Spleen (tissue), 11 donors: ENCODE measurements at regions not wholly inside any gene's neighbourhood (a gene's known extent, or its start where the extent isn't known, plus 50 kb on each side); places are given as distances from the start of the nearest gene placed in this dataset.

Source experiments
- DNase-seq: peaks from one replicate; pipeline ENCODE4 v3.0.0-alpha.2; 2020
- H3K27ac ChIP-seq, 8 donors: fragments of 200-600 bp; sonication (generic) in 7 of 8; 1 replicate in 4 of 8; 2 replicates in 4 of 8; pipeline versions ENCODE4 v1.5.0 to v1.8.0; 2016 to 2021; ENCODE audit warnings: inconsistent platforms in 4 of 8, mild to moderate bottlenecking in 4 of 8, moderate library complexity in 1 of 8
- H3K27me3 ChIP-seq, 7 donors: fragments of 200-600 bp; sonication (generic) in 6 of 7; replicated peaks in 1 of 7; 1 replicate in 4 of 7; 2 replicates in 3 of 7; pipeline versions ENCODE4 v1.5.0 to v1.8.0; 2016 to 2021; ENCODE audit warnings: inconsistent platforms in 3 of 7, mild to moderate bottlenecking in 1 of 7
- H3K36me3 ChIP-seq, 6 donors: fragments of 200-600 bp; sonication (generic) in 5 of 6; 1 replicate in 4 of 6; 2 replicates in 2 of 6; pipeline versions ENCODE4 v1.5.0 to v1.8.0; 2016 to 2021; ENCODE audit warnings: inconsistent platforms in 2 of 6
- H3K4me1 ChIP-seq, 6 donors: fragments of 200-600 bp; sonication (generic) in 5 of 6; 1 replicate in 3 of 6; 2 replicates in 3 of 6; pipeline versions ENCODE4 v1.5.0 to v1.8.0; 2016 to 2021; ENCODE audit warnings: inconsistent platforms in 3 of 6
- H3K4me3 ChIP-seq, 8 donors: fragments of 200-600 bp; sonication (generic) in 7 of 8; 1 replicate in 4 of 8; 2 replicates in 4 of 8; pipeline versions ENCODE4 v1.5.0 to v1.8.0; 2016 to 2021; ENCODE audit warnings: inconsistent platforms in 4 of 8, mild to moderate bottlenecking in 4 of 8, moderate library complexity in 2 of 8
- H3K9me3 ChIP-seq, 8 donors: fragments of 200-600 bp; sonication (generic) in 7 of 8; 1 replicate in 4 of 8; 2 replicates in 4 of 8; pipeline versions ENCODE4 v1.5.0 to v1.8.0; 2016 to 2021; ENCODE audit warnings: inconsistent platforms in 4 of 8
- POLR2A ChIP-seq, 3 donors: fragments of 450-650 bp; IDR thresholded peaks; one replicate each; pipeline ENCODE4 v1.5.1; 2017; ENCODE audit warnings: antibody characterized with exemption in 3 of 3, mild to moderate bottlenecking in 1 of 3
- POLR2AphosphoS5 ChIP-seq, 3 donors: sonication (generic); formaldehyde crosslinking; IDR thresholded peaks; one replicate each; pipeline ENCODE4 v1.5.1; 2017; ENCODE audit warnings: antibody characterized with exemption in 3 of 3
- WGBS, 5 donors: extraction: QIAGEN DNeasy Blood & Tissue Kit in 3 of 5; methylation state at CpG; one replicate each; pipeline versions ENCODE4 v1.1.5 to v1.1.7; 2013 to 2018; 5-methylcytosine and 5-hydroxymethylcytosine counted together
- intact Hi-C: fragments of 100-400 bp; cut with DNase I; formaldehyde crosslinking; loops from one replicate; pipeline ENCODE4 v1.15.0; 2023; ENCODE audit warnings: low total_unique reads
- TF ChIP-seq, protein P1 (sequence below), 11 experiments: fragments of 200-600 bp in 7 of 11; fragments of 450-650 bp in 4 of 11; sonication (generic) in 4 of 11; IDR thresholded peaks in 8 of 11; conservative IDR thresholded peaks in 3 of 11; 1 replicate in 7 of 11; 2 replicates in 4 of 11; pipeline versions ENCODE4 v1.4.0 to v1.8.0; 2016 to 2021; ENCODE audit warnings: antibody characterized with exemption in 11 of 11, inconsistent platforms in 4 of 11, mild to moderate bottlenecking in 1 of 11
- donor health status: healthy with polysubstance abuse.
- donor health status: DM: no; HTN: no; CAD: no; lungs with moderate emphysema.
- donor health status: DM: no; HTN: no; CAD: no.
- donor health status: Bipolar disorder and iron deficiency.
- donor health status: healthy.
- donor health status: DM: no; HTN: no; CAD: no.
- donor health status: DM: yes; HTN: yes; CAD: no.

DNA sequence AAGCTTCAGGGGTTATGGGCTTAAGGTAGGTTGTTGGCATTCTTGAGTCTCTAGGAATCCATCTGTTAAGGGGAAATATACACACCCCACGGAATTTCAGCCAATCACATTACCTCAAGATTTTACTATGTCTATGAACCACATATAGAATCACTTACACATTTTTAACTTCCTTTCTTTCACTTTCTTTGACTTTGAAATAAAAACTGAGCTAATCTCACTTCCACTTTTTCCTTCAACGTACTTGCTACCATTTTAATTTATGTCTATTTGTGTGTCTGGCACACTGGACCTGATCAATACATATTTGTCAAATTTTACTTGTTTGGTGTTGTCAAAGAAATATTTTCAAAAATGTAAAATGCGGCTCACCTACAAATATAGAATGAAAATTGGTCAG, 545.4 kb upstream of the JAG1 start:
- intact Hi-C loops, result loop anchor here (10.0 kb wide), 1 partner anchor 544 kb away; the partner anchor contains the start of gene JAG1
- DNase-seq, result no peak
- Histone ChIP-seq H3K27me3 (no peaks in the 10 kb centered on the region), H3K4me3 (no peak overlapping the region), H3K9me3 (no peaks in the 10 kb centered on the region), H3K36me3 (no peaks in the 10 kb centered on the region), H3K4me1 (peaks cover 11 to 43% (median 20%) of the 10 kb centered on the region in 6 donors), H3K27ac (peak overlapping the region in 1 of 8 donors; percentile 68)
- TF ChIP-seq POLR2A (IDR thresholded peaks at IDR 0.05), result no peak
- TF ChIP-seq, protein P1, sequence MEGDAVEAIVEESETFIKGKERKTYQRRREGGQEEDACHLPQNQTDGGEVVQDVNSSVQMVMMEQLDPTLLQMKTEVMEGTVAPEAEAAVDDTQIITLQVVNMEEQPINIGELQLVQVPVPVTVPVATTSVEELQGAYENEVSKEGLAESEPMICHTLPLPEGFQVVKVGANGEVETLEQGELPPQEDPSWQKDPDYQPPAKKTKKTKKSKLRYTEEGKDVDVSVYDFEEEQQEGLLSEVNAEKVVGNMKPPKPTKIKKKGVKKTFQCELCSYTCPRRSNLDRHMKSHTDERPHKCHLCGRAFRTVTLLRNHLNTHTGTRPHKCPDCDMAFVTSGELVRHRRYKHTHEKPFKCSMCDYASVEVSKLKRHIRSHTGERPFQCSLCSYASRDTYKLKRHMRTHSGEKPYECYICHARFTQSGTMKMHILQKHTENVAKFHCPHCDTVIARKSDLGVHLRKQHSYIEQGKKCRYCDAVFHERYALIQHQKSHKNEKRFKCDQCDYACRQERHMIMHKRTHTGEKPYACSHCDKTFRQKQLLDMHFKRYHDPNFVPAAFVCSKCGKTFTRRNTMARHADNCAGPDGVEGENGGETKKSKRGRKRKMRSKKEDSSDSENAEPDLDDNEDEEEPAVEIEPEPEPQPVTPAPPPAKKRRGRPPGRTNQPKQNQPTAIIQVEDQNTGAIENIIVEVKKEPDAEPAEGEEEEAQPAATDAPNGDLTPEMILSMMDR (IDR thresholded peaks at IDR 0.05 in 8 of 11, conservative IDR thresholded peaks at IDR 0.05 in 3 of 11), result no peak
- 51 to 68% (median 60%) methylated on average over 3 of the region's 3 CpGs for WGBS, 5 donors

DNA sequence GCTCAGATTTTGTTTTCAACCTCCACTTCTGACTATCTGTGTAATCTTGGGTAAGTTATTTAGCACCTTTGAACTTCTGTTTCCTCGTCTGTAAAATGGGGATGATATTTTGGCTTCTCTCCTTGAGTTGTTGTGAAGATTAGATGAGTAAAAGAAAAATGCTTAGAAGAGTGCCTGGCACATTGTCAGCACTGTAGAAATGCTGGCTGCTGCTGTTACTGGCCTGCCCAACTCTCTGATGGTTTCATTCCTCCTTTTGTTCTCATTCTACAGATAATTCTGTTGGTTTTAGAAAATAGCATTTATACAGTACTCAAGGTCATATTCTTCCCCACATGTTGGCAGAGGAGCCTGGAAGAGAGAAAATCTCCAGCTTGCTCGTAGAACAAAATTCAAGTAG, 547.2 kb upstream of the JAG1 start:
- no peak for DNase-seq

DNA sequence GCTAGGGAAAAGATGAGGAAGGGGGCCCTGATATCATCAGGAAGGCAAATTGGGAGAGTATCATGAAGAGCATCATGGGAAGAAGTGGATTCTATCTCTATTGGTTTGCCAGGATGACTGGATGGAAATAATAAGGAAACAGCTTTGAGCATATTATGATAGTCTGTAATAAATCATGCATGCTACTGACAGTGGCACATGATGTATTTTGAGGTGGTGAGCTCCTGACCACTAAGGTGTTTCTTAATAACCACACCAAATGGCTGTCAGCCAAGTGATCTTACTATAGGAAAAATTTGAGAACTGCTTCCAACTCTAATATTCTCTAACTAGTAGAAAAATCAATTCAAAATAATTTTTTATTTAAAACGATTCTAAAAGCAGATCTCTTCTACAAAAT, 548.4 kb upstream of the JAG1 start:
- no peak overlapping the region for H3K27ac ChIP-seq
- H3K4me1 ChIP-seq, result peaks cover 8 to 13% (median 12%) of the 10 kb centered on the region in 6 donors
- H3K36me3 ChIP-seq, result no peaks in the 10 kb centered on the region
- no peak overlapping the region for H3K4me3 ChIP-seq
- H3K27me3 ChIP-seq, result no peaks in the 10 kb centered on the region
- no peaks in the 10 kb centered on the region for H3K9me3 ChIP-seq
- DNase-seq, result no peak
- TF ChIP-seq POLR2AphosphoS5 (IDR thresholded peaks at IDR 0.05), result no peak
- no peak for TF ChIP-seq POLR2A (IDR thresholded peaks at IDR 0.05)
- TF ChIP-seq, protein P1 (IDR thresholded peaks at IDR 0.05 in 8 of 11, conservative IDR thresholded peaks at IDR 0.05 in 3 of 11), result no peak
- intact Hi-C loops, result no loop called here
- WGBS, 5 donors, result 78 to 85% (median 83%) methylated on average over 1 of the region's 1 CpG

More for the DNA sequence above, 547.2 kb upstream of the JAG1 start:
- WGBS, 5 donors, result 42 to 62% (median 50%) methylated on average over 2 of the region's 2 CpGs
- Histone ChIP-seq H3K27ac (no peak overlapping the region), H3K4me1 (peaks cover 11 to 25% (median 17%) of the 10 kb centered on the region in 6 donors), H3K27me3 (no peaks in the 10 kb centered on the region), H3K4me3 (no peak overlapping the region), H3K36me3 (no peaks in the 10 kb centered on the region), H3K9me3 (no peaks in the 10 kb centered on the region)
- TF ChIP-seq, protein P1 (IDR thresholded peaks at IDR 0.05 in 8 of 11, conservative IDR thresholded peaks at IDR 0.05 in 3 of 11), result no peak
- TF ChIP-seq POLR2AphosphoS5 (IDR thresholded peaks at IDR 0.05), result no peak
- no peak for TF ChIP-seq POLR2A (IDR thresholded peaks at IDR 0.05)
- intact Hi-C loops, result no loop called here

DNA sequence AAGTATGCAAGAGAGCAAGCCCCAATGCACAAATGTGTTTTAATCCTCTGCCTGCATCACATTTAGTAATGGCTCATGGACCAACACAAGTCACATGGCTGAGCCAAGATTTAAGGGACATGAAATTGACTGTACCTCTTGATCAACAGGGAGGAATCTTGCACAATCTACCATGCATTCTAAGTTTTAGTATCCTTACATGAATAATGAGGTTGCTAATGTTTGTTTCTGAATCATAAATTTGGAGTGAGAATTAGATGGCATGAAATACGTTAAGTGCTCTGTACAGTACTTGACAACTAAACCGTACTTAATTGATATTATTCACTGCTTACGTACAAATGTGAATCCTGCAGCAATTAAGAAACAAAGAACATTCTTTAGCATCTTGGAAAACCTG, 553.8 kb upstream of the JAG1 start:
- no peak for DNase-seq
- intact Hi-C loops, result no loop called here
- H3K27ac ChIP-seq, result no peak overlapping the region
- H3K9me3 ChIP-seq, result no peaks in the 10 kb centered on the region
- WGBS, 5 donors, result 87 to 95% (median 93%) methylated on average over 3 of the region's 3 CpGs
- no peaks in the 10 kb centered on the region for H3K36me3 ChIP-seq
- no peak overlapping the region for H3K4me3 ChIP-seq
- H3K27me3 ChIP-seq, result no peaks in the 10 kb centered on the region
- peaks cover 0 to 11% (median 0%) of the 10 kb centered on the region in 6 donors for H3K4me1 ChIP-seq
- TF ChIP-seq, protein P1 (IDR thresholded peaks at IDR 0.05 in 8 of 11, conservative IDR thresholded peaks at IDR 0.05 in 3 of 11), result no peak
- TF ChIP-seq POLR2A (IDR thresholded peaks at IDR 0.05), result no peak
- no peak for TF ChIP-seq POLR2AphosphoS5 (IDR thresholded peaks at IDR 0.05)
